GM12873 (cell line): ENCODE measurements at regions not wholly inside any gene's neighbourhood (a gene's known extent, or its start where the extent isn't known, plus 50 kb on each side); places are given as distances from the start of the nearest gene placed in this dataset.

Source experiments
- TF ChIP-seq, protein P1 (sequence below): IDR thresholded peaks from 2 replicates; pipeline ENCODE4 v1.5.1; 2012; ENCODE audit warnings: low read depth, mild to moderate bottlenecking, moderate library complexity, low read length, control low read depth; ENCODE audit not compliant: insufficient read depth; ENCODE audit errors: missing control alignments

DNA sequence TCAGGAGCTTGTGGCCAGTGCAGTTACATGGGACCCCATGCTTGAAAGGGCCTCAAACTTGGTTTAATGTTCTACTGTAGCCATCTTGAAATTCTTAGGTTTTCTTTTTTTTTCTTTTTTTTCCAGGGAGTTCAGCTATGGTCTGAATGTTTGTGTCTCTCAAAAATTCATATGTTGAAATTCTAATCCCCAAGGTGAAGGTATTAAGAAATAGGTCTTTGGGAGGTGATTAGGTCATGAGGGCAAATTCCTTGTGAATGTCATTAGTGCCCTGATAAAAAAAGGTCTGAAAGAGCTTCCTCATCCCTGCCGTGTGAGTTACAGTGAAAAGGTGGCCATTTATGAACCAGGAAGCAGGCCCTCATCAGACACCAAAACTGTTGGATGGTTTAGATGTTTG is 324.1 kb downstream of the C12orf75 start:
- TF ChIP-seq, protein P1, sequence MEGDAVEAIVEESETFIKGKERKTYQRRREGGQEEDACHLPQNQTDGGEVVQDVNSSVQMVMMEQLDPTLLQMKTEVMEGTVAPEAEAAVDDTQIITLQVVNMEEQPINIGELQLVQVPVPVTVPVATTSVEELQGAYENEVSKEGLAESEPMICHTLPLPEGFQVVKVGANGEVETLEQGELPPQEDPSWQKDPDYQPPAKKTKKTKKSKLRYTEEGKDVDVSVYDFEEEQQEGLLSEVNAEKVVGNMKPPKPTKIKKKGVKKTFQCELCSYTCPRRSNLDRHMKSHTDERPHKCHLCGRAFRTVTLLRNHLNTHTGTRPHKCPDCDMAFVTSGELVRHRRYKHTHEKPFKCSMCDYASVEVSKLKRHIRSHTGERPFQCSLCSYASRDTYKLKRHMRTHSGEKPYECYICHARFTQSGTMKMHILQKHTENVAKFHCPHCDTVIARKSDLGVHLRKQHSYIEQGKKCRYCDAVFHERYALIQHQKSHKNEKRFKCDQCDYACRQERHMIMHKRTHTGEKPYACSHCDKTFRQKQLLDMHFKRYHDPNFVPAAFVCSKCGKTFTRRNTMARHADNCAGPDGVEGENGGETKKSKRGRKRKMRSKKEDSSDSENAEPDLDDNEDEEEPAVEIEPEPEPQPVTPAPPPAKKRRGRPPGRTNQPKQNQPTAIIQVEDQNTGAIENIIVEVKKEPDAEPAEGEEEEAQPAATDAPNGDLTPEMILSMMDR, result no peak

DNA sequence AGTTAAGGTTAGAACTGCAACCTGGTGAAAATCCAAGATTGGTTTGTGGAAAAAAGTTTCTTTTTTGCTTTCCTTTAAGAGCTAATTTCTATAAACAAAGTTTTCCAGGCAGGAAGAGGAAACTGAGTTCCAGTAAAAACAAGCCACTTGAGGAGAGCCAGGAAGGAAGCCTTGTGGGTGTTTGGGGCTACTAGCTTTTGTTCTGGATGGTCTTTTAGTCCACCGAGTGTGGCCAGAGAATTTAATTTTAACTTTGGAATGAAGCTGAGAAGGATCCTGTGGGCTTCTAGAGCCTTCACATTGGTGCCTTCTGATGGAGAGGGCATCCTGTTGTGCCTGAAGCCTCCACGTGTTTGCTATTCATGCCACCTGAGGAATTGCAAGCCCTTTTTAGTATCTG is 327.9 kb downstream of the C12orf75 start:
- TF ChIP-seq, protein P1, result no peak

DNA sequence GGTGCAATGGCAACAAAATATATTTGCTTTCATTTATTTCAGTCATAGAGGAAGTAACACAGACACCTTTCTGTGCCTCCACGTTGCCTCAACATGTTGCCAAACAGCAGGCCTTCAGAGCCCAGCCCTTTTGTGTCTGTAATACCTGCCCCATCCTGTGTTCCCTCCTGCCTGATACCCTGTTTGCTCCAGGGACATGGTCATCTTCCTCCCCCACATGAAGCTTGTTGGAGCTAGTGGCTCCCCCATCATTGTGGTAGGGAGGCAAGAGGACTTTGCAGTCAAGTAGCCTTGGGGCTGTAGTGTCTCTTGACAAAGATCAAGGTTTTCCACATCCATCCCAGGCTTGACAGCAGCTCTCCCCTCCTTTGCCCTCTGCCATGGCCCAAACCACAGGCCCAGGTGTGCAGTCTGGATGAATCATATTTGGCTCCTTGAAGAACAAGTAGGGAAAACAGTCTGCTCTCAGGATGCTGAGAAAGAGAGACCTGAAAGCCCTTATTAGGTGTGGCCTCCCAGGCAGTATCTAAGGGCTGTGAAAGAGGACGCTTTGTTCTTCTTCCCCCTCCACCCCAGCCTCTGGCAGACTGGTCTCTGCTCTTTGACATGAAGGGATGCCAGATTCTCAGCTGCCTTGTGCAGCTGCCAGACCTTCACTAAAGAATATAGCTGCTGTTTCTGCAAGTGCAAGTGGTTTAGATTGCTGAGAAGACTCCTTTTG is 329.0 kb downstream of the C12orf75 start:
- TF ChIP-seq, protein P1, result no peak

DNA sequence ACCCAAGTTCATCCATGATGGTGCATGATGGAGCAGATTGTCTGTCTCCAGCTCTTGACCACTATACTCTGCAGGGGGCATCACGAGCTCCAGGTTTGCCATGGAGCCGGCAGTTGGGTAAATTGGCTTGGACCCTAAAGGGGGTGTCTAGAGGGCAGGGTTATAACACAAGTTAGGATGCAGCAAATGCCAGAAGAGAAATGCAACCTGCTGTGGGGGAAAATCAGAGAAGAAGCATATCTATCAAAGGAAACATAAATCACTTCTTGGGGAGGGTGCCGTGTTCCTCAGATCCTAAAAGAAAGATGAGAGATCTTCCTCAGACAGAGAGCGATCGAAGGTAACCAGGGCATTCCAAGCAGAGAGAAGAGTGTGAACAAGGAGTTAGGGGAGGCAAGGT is 334.9 kb downstream of the C12orf75 start:
- TF ChIP-seq, protein P1, result no peak

DNA sequence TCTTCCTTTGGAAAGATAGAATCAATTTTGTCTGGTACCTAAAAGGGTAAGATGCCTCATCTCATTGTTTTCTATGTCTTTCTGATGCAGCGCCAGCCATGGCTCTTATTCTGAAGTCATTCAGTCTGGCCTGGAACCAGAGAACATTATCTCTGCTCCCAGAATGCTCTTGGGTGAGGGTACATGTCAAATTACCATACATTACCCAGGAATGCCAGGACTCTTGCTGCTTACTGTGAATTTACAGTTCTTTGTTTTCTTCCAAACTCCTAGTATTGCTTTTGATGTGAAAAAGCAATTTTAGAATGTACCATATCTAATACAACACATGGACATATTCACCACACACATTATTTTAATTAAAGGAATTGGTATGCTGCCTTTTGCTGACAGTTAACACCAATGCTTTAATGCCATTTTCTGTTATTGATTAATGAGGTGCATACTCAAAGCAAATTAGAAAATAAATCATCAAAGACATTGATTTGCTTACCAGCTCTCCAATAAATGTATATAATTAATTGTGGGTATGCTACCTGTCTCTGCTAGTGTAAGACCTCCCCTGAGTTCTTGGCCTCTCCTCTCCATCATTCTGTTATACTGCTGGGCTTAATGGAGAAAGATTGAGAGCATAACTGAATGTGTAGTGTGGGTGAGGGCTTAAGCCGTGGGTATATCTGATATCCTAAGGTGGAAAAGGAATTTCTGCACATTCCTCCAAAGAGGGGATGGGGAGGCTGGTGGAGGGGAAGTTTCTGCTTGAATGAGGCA is 337.7 kb downstream of the C12orf75 start:
- TF ChIP-seq, protein P1, result no peak

DNA sequence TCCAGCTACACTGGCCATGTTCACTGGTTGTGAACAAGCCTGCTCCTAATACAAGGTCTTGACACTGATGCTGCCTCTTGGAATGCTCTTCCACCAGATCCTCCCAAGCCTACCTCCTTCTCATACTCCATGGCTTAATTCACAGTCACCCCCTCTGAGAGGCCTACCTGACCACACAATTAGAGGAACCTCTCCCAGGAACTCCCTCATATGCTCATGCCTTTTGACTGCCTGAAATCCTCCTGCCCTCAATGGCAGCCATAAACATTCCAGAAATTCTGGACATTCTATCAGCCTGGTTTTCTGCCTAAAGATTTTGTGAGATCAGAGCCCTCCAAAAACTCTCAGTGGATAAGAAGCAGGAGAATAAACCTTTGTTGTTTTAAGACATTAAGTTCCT is 340.2 kb downstream of the C12orf75 start:
- TF ChIP-seq, protein P1, result no peak

DNA sequence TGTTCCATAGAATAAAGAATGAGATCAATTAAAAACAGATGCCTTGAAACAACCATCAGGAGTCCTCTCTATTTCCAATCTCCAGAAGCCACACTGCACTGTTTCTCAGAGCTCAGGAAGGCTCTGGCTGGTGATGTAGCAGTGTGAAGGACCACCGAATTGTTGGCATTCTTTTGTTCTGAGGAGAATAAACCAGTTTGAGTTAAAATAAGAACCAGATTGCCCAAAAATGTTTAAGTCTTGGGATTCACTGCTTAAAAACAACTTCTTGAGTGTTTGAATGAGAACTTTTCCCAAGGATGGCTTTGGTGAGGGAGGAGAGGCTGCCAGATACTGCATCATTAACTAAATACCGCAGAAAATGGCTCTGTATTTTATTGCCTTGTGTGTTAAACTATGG is 341.2 kb downstream of the C12orf75 start:
- TF ChIP-seq, protein P1, result no peak
